Lower leg skin (tissue), 3 donors: ENCODE measurements at regions not wholly inside any gene's neighbourhood (a gene's known extent, or its start where the extent isn't known, plus 50 kb on each side); places are given as distances from the start of the nearest gene placed in this dataset.

Experiments used
- CTCF ChIP-seq, 3 donors: fragments of 450-650 bp; IDR thresholded peaks; one replicate each; pipeline ENCODE4 v1.5.1; 2016; ENCODE audit warnings: antibody characterized with exemption in 3 of 3, mild to moderate bottlenecking in 3 of 3, moderate library complexity in 2 of 3
- POLR2A ChIP-seq, 2 donors: fragments of 450-650 bp; IDR thresholded peaks; one replicate each; pipeline ENCODE4 v1.6.1; 2016 to 2017; ENCODE audit warnings: antibody characterized with exemption in 2 of 2, mild to moderate bottlenecking in 1 of 2, moderate library complexity in 1 of 2

DNA sequence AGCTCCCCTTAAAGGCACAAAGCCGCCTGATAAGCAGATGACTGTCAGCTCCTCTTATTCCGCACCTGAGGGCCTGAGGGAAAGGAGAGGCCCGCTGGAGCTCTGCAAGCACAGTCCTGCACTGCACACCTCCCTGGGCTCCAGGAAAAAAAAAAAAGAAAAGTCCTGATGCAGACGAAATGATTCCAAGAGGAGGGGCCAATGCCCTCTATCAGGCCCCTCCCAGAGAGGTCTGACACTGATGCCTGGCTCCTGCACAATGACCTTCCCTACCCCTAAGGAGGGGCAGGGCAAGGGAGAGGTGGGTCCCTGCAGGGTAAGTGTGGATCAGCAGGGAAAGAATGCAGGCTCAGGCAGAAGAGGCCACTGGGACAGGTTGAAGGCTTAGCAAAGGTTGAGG lies 572.7 kb downstream of the SOX6 start:
- no peak for TF ChIP-seq CTCF (IDR thresholded peaks at IDR 0.05)
- TF ChIP-seq POLR2A (IDR thresholded peaks at IDR 0.05), result no peak
